HG03354 (cell line): ENCODE measurements at regions not wholly inside any gene's neighbourhood (a gene's known extent, or its start where the extent isn't known, plus 50 kb on each side); places are given as distances from the start of the nearest gene placed in this dataset.
"Not testable (repeated sequence)": the region's sequence is repeated elsewhere in the genome, so short reads cannot be mapped to it uniquely, and the experiment has no call there.

Source experiments
- ATAC-seq: cut with Tn5 transposase; IDR thresholded peaks from one replicate; pipeline ENCODE4 v1.9.1; 2021; ENCODE audit warnings: mild to moderate bottlenecking; ENCODE audit not compliant: unreplicated experiment, poor library complexity, severe bottlenecking

GRCh38 chr4:179112441-179113170 is 1670.4 kb upstream of the AGA start:
- no peak for ATAC-seq

- no peak for ATAC-seq
These were observed 1672.4 kb upstream of the AGA start for GRCh38 chr4:179114615-179115014.

GRCh38 chr4:179116011-179116410 is 1673.8 kb upstream of the AGA start:
- ATAC-seq: no peak

GRCh38 chr4:179116581-179116980 is 1674.3 kb upstream of the AGA start:
- no peak for ATAC-seq

- ATAC-seq: no peak
These were observed 1680.8 kb upstream of the AGA start for GRCh38 chr4:179123084-179123483.

DNA sequence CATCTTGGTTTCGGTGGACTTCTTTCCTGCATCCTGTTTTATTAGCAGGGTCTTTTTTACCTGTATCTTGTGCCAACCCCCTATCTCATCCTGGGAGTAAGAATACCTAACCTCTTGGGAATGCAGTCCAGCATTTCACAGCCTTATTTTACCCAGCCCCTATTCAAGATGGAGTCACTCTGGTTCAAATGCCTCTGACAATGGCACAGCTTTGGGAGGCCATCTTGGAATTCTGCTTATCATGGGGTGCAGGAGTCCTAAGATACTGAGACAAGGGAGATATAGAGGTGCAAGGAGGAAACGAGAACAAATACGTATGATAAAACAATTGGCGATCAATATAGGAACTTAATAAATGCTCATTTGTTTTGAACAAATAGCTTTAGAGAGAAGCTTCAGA is 1682.2 kb upstream of the AGA start:
- ATAC-seq: no peak

DNA sequence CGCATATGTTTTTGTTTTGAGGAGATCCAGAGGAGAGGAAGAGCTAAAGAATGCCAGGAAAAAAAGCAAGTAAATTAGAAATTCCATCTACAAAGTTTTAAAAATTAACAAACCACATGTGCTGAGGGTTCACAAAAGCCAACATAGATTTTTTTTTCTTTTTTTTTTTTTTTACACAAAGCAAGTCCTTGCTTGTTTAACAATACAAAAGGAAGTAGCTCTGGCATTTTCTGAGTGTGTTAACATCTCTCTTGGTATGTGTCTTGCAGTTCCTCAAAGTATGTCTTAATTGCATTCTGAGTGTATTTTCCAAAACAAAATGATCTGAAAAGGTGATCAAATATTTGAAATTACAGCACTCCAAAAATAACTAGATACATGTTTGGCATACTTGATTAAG is 1682.7 kb upstream of the AGA start:
- ATAC-seq: no peak

- no peak for ATAC-seq
These were observed 1683.6 kb upstream of the AGA start for GRCh38 chr4:179125870-179126269.

DNA sequence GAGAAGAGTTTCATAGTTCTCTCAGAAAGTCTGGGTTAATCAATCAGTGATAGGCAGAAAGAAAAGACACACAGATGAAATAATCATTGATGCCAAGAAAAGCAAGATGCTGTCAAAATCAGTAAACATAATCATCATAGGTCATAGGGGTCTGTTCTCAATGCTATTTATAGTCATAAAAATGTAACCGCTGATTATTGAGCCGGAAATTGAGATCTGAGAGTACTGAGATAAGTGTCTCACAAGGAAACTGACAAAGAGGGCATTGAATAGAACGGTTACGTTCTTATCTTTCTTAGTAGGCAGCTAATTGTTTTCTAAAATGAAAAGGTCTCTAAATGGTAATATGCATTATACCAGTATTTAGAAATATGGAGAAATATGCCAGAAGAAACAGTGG is 1686.1 kb upstream of the AGA start:
- no peak for ATAC-seq

- no peak for ATAC-seq
These were observed 1688.0 kb upstream of the AGA start for GRCh38 chr4:179130122-179130714.

DNA sequence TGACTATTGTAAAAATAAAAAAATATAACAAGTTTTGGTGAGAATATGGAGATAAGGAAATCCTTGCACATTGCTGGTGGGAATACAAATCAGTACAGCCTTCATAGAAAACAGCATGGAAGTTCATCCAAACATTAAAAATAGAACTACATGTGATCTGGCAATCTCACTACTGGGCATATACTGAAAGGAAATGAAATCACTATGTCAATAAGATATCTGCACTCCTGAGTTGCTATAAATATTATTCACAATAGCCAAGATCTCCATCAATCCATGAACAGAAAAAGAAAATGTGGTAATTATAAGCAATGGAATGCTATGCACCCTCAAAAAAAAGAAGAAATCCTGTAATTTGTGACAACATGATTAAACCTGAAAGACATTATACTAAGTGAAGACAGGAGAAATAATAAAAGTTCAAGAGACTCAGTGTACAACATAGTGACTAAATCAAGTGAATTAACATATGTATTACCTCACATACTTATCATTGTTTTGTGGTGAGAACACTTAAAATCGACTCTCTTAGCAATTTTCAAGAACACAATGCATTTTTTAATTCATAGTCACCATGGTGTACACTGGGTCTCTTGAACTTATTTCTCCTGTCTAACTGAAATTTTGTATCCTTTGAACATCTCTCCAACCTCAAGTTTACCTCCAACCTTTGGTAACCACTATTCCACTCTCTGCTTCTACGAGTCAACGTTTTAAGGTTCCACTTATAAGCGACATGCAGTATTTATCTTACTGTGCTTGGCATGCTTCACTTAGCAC is 1703.7 kb upstream of the AGA start:
- no peak for ATAC-seq

- ATAC-seq: no peak
These were observed 1709.5 kb upstream of the AGA start for GRCh38 chr4:179151770-179152169.

GRCh38 chr4:179163147-179163546 is 1720.9 kb upstream of the AGA start:
- no peak for ATAC-seq

- ATAC-seq: no peak
These were observed 1722.2 kb upstream of the AGA start for GRCh38 chr4:179164267-179164999.

GRCh38 chr4:179165000-179165738 is 1722.9 kb upstream of the AGA start:
- no peak for ATAC-seq

GRCh38 chr4:179165862-179166261 is 1723.6 kb upstream of the AGA start:
- no peak for ATAC-seq

DNA sequence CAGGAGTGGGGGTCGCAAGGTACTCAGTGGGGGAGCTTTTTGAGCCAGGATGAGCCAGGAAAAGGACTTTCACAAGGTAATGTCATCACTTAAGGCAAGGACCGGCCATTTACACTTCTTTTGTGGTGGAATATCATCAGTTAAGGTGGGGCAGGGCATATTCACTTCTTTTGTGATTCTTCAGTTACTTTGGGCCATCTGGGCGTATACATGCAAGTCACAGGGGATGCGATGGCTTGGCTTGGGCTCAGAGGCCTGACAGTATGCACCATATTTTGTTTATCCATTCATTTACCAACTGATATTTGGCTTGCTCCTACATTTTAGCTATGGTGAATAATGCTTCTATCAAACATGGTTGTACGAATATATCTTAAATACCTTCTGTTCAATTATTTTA is 1728.1 kb upstream of the AGA start:
- ATAC-seq: not testable (repeated sequence)

GRCh38 chr4:179182741-179183140 is 1740.5 kb upstream of the AGA start:
- ATAC-seq: no peak

DNA sequence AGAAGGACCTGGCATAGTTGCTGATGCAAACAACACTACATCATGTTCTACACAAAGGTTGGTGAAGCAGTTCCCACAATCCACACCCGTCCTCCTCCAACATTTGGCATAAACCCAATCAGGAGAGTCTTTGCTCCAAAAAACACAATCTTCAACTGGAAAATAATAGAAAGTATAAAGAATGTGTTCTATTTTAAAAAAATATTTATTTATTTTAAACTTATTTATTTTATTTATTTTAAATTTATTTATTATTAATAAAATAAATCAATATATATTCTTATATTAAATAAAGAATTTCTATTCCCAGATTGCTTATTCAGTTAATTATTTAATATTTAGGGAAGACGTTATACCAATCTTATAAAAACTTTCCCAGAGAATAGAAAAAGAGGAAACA is 1753.7 kb upstream of the AGA start:
- no peak for ATAC-seq

DNA sequence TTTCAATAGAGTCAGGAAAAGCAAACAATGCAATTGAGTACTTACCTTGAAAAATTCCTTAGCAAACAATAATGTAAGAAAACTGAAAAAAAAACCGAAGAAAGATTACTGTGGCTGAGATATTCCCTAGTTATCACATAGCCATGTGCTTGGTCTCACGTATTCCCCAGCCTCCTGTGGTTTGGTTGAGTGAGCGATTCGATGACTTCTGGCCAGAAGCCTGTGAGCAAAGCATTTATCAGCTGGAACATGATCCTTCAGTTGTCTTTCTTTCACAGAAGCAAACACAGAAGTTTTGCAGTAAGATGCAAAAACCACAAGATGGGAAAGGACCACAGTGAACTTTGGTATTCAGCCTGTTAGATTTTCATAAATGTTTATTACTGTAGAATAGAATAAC is 1754.3 kb upstream of the AGA start:
- ATAC-seq: no peak
